HG03354 (cell line): ENCODE measurements at regions not wholly inside any gene's neighbourhood (a gene's known extent, or its start where the extent isn't known, plus 50 kb on each side); places are given as distances from the start of the nearest gene placed in this dataset.
"Not testable (repeated sequence)": the region's sequence is repeated elsewhere in the genome, so short reads cannot be mapped to it uniquely, and the experiment has no call there.

ENCODE experiments used
- ATAC-seq: cut with Tn5 transposase; IDR thresholded peaks from one replicate; pipeline ENCODE4 v1.9.1; 2021; ENCODE audit warnings: mild to moderate bottlenecking; ENCODE audit not compliant: unreplicated experiment, poor library complexity, severe bottlenecking

GRCh38 chr1:244155661-244156060, 104.6 kb downstream of the ZBTB18 start:
- no peak for ATAC-seq

DNA sequence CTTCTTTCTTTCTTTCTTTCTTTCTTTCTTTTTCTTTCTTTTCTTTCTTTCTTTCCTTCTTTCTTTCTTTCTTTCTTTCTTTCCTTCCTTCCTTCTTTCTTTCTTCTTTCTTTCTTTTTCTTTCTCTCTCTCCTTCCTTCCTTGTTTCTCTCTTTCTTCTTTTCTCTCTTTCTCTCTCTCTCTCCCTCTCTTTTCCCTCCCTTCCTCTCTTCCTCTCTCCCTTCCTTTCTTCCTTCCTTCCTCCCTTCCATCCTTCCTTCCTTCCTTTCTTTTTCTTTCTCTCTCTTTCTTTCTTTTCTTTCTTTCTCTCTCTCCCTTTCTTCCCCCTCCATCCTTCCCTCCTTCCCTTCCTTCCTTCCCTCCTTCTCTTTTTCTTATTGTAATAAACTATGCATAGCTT, 105.5 kb downstream of the ZBTB18 start:
- ATAC-seq = not testable (repeated sequence)

- ATAC-seq = no peak
These were observed 106.8 kb downstream of the ZBTB18 start for GRCh38 chr1:244157731-244158438.

DNA sequence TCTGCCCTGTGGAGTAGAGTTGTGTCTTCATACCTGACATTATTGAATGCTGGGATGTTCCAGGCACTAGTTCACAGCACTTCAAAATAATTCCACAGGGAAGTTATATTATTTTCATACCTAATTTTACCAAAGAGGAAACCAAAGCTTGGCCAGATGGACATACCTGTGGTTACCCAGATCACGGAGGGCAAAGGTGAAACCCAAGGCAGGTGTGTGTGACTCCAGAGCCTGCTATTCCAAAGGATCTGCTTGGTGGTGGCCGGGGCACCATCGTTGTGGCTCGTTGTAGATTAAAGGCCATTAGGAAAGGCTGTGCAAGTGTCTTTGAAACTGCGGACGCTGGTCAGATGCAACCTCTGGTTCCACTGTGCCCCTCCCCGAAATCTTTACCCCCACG, 108.6 kb downstream of the ZBTB18 start:
- ATAC-seq = no peak

DNA sequence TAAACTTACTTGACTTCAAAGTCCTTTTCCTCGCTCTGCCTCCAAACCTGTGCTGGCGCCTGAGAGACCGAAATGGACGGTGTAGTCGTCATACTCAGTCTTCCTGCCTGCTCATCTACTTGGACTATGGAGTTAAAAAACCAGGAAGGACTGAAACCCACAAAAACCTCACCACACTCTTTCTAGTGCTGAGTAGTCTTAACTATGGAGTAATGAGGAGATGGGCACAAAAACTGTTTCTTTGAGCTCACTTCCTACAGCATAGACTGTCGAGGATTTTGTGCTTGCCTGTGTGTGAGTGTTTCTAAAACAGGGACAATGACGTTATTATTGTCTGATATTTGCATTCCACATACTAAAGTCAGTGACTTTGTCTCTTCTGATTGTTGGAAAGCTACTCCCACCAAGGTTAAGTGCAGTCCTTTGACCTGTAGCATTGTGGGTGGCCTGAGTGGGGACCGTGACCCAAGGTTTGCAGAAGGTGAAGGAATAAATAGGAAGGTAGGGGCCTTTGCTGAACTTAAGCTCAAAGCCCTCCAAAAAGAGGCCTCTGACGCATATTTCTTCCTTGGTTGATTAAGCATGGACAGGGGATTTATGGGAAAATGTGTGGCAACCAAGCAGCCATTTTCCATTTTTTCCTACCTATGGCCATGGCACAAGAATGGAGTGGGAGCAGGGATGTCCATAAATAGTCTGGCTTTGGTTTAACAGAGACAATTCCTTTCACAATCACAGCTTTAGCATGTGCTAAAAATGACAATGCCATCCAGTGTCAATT, 109.6 kb downstream of the ZBTB18 start:
- ATAC-seq = no peak

- no peak for ATAC-seq
These were observed 110.1 kb downstream of the ZBTB18 start for GRCh38 chr1:244161236-244161510.

GRCh38 chr1:244162786-244163530, 111.9 kb downstream of the ZBTB18 start:
- no peak for ATAC-seq

DNA sequence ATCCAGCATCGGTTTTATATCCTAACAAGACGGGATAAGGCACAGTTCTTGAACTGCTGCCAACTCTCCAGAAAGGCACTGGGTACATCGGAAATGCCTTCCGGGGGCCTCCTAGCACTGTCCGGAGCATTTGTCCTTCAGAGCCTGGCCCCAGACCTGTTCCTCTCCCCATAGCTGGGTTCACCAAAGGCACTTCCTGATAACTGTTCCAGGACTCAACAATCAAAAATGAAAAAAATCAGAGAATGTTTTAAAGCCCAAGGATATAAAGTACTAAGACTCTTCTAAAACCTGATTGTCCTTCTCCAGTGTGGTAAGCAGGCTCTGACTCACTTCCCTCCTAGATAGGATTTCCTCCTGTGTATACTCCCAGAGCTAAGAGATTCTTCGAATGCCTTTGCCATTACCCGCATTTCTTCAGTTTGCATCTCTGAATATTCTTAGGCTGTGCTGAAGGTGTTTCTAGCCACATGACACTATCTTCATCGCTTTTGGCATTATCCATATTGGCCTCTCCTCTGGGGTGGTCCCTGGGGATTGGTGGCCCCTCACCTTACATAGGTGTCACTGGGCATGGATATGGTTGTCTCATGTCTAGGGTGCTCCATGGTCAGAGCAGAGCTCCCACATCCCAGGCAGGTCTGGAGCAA, 112.9 kb downstream of the ZBTB18 start:
- no peak for ATAC-seq

DNA sequence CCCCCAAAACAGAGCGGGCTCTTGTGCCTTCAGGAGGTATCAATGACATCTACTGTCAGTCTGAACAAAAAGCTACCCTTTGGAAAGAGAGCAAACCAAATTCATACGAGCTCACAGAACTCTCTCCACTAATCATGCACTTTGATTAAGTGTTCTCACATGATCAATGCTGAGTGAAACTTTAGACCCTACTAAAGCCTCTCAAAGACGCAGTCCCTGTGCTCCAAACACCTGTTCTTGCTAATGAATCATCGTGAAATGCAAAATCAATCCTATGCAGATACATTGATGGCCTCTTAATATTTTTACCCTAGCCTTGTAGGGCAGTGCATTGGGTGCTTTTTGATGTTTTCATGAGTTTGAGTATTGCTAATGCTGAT, 113.4 kb downstream of the ZBTB18 start:
- no peak for ATAC-seq

- no peak for ATAC-seq
These were observed 113.9 kb downstream of the ZBTB18 start for GRCh38 chr1:244165021-244165420.

DNA sequence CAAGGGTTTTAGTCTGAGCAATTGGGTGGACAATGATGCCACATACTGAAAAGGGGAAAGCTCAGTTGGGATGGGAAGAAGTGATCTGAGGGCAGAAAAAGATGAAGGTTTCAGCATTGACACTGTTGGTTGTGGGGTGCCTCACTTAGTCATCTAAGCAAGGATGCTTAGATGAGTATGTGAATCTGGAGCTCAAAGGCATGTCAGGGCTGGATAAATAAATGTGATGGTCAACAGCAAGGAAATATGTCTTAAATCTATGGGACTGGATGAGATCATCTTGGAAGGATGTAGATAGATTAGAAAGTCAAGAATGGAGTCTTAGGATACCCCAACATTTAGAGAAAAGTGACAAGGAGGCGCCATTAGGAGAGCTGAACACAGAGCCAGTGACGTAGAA, 114.6 kb downstream of the ZBTB18 start:
- ATAC-seq = no peak

- ATAC-seq = no peak
These were observed 120.3 kb downstream of the ZBTB18 start for GRCh38 chr1:244171241-244171985.

DNA sequence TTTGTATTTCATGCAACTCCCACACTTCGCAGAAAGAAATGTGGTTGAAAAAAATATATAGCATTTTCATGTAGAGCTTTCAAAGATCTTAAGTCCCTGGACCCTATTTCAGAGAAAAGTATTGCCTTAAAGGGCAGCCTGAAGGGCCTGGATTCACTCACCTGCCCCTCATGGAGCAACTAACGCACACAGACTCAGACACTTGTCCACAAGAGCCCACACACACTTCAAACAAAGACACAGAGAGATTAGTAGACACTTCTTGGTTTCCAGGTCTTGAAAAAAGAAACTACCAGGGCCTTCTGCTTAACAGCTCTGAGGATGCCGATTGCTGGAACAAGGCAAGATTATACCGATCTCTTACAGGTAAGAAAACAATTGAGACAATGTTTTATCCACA, 122.2 kb downstream of the ZBTB18 start:
- ATAC-seq = no peak

- ATAC-seq = no peak
These were observed 122.7 kb downstream of the ZBTB18 start for GRCh38 chr1:244173769-244174168.

DNA sequence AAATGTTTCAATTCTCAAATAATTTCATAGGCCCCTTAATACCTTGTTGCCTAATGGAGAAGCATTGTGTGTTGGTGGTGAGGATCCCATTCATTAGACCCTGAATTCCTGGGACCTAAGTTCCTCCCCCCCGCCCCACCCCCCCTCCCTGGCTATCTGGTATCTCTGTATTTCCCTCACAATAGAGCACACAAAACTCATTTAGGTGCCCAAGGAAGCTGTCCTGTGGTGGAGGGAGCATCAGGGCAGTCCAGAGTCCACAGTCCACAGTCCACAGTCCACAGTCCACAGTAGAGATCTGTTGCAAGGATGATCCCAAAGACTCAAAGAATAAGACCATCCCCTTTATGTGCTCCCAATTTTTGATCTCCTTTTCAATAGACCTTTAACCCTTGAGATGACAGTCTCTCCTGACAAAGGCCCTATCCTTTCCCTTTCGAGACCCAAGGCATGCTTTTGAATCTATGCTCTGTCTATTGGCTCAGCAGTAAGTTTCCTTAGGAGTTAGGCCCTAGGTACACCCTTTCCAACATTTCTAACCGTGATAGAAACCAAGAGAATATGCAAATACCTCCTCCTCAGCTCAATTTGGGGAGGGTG, 123.9 kb downstream of the ZBTB18 start:
- no peak for ATAC-seq

DNA sequence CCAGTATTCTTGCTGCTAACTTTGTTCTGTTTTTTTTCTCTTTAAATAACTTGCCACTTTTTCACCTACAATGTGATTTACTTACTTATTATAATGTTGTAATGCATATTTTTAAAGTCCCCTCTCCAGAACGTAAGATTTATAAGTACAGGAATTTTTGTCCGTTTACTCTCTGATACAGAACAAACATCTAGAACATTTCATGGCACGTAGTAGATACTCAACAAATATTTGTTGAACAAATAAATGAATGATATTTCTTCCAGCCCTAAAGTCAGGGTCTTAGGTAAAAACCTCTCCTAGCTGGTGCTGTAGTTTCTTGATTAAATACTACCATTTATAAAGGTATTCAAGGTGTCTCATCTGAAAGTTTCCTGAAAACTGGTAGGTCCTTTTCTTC, 125.1 kb downstream of the ZBTB18 start:
- no peak for ATAC-seq

GRCh38 chr1:244180256-244180655, 129.2 kb downstream of the ZBTB18 start:
- no peak for ATAC-seq

DNA sequence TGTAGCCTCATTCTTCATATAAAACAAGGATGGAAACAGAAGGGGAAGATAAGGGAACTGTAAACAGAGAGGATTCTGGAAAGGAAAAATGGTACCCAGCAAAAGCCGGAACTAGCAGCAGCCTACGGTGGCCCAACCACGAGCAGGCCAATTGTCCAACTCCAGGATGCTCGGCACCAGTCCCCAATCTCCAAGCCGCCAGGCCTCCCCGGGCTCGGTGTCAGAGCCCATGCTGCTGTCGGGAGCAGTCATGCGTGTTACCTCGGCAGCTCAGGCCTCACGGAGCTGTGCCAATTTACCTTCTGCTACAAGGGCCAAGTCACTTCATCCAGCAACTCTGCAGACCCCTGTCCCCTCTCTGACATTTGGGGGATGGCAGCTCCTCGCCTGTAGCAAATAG, 130.8 kb downstream of the ZBTB18 start:
- ATAC-seq = no peak

DNA sequence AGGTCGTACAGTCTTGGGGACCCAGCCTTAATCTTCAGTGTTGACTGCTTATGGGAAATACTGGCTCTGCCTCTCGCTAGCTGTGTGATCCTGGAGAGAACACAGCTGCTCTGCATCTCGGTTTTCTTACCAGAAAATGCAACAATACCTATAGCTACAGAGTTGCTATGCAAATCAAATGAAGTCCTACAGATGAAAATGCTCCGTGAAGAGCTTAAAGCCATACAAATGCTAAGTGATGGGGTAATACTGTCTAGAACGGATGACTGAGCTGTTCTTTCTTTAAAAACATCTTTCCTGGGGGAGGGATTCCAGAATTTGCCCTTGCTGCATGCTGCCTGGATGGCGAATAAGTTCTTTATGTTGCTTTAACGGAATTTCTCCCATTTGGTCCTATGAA, 132.0 kb downstream of the ZBTB18 start:
- no peak for ATAC-seq
